LNCaP clone FGC (cell line): ENCODE measurements at regions not wholly inside any gene's neighbourhood (a gene's known extent, or its start where the extent isn't known, plus 50 kb on each side); places are given as distances from the start of the nearest gene placed in this dataset.
A peak's percentile ranks its signal among the peaks of the same experiment; 100 is the strongest.

Experiments
- DNase-seq: peaks from one replicate; pipeline ENCODE4 v3.0.0-alpha.2; 2011; ENCODE audit warnings: low read depth
- H3K4me3 ChIP-seq: 2 replicates; pipeline ENCODE4 v1.5.1; 2011; ENCODE audit warnings: mild to moderate bottlenecking, low read depth, low read length, control low read depth
- TF ChIP-seq, protein P1 (sequence below): IDR thresholded peaks from 2 replicates; pipeline ENCODE4 v1.5.1; 2012; ENCODE audit warnings: mild to moderate bottlenecking; ENCODE audit not compliant: control insufficient read depth, insufficient read depth; ENCODE audit errors: extremely low read depth

DNA sequence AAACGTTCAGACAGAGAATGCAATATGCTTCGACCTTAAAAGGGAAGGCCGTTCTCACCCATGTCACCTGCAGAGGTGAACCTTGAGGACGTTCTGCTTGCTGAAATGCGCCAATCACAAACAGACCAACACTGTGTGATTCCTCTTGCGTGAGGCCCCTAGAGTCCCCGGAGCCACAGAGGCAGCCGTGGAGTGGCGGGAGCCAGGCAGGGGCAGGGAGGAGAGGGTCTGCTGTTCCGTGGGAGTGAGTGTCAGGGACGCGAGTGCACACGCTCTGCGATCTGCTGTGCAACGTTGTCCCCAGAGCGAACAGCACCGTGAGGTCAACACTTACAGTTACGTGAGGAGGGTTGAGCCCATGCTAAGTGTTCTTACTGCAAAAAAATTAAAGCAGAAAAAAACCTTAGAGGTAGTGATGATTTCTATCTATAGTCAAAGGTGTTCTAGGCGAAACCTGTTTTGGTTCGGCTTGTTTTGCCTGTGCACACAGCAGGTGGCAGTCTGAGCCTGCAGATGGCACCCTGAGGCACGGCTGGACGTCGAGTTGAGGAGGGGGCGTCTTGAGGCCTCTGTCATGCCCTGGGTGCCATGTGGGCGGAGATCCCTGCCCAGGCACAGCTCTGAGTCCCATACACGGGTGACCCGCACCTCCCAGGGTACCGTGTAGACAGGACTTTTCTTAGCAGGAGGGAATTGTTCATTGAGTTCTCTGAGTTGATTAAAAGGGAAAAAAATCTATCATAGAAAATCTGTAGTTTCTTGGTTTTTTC, 71.7 kb upstream of the FRMD1 start:
- no peak for DNase-seq
- TF ChIP-seq, protein P1, sequence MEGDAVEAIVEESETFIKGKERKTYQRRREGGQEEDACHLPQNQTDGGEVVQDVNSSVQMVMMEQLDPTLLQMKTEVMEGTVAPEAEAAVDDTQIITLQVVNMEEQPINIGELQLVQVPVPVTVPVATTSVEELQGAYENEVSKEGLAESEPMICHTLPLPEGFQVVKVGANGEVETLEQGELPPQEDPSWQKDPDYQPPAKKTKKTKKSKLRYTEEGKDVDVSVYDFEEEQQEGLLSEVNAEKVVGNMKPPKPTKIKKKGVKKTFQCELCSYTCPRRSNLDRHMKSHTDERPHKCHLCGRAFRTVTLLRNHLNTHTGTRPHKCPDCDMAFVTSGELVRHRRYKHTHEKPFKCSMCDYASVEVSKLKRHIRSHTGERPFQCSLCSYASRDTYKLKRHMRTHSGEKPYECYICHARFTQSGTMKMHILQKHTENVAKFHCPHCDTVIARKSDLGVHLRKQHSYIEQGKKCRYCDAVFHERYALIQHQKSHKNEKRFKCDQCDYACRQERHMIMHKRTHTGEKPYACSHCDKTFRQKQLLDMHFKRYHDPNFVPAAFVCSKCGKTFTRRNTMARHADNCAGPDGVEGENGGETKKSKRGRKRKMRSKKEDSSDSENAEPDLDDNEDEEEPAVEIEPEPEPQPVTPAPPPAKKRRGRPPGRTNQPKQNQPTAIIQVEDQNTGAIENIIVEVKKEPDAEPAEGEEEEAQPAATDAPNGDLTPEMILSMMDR, result peak; percentile 92
- H3K4me3 ChIP-seq, result no peak overlapping the region

DNA sequence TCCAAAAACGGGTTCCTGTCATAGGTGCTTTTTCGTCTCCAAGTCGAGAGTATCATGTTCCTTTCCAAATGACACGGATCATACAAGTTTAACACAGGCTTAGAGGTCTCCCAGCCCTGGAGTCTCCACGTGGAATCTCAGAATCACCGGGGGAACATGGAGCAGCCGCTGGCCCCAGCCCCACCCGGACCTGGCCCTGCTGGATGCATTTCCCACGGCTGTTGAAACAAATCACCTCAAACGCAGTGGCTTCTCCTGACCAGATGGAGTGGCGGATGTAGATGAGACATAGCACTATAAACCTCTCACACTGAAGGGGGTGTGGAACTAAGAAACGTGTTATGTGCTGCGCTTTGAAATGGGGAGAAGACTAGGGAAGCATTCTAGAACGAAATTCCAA, 70.0 kb upstream of the FRMD1 start:
- no peak overlapping the region for H3K4me3 ChIP-seq
- TF ChIP-seq, protein P1, result no peak
- no peak for DNase-seq

DNA sequence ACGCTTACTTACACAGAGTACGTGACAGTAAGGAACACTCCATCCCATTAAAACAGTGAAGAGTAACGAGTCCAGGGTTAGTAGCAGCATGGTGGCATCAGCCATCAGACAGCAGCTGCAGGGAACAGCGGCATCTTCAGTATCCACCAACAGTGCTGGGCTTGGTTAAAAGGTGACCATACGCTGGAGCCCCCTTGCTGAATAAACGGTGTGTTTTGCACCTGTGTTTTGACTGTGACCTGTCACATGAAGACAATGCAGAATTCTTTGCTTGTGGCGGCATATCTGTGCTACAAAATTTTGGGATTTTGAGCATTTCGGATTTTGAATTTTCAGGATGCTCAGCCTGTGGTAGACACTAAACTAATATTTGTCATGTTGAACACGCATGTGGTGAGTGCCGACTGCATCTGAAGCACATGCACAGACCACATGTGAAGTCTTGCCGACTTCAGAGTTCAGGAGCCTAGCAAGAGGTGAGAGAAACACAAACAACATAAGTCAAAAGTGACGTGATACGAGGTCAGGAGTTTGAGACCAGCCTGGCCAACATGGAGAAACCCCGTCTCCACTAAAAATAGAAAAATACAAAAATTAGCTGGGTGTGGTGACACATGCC, 69.3 kb upstream of the FRMD1 start:
- no peak for DNase-seq
- TF ChIP-seq, protein P1, result no peak
- H3K4me3 ChIP-seq, result no peak overlapping the region

DNA sequence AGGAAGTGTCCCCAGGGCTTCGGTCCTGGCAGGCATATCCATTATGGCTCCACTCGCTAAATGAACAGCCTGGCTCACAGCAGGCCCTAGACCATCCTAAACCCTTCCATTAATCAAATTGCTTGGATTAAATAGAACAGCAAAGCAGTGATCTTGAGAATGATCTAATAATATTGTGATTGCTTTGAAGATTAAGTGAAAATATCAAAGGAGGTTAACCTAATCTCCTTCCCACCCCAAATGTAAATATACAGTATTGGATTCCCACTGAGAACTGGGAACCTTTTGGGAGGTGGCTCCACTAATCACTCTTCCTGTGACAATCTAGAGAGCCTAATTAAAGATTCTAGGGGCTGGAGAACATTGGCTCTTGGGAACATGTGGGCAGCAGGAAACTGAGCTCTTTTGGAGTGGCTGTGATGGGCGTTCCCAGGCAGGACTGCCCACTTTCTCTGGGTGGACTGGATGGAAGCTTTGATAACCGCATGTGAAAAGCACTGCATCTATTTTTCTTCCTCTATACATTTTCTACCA, 68.3 kb upstream of the FRMD1 start:
- DNase-seq, result no peak
- TF ChIP-seq, protein P1, result no peak
- no peak overlapping the region for H3K4me3 ChIP-seq

DNA sequence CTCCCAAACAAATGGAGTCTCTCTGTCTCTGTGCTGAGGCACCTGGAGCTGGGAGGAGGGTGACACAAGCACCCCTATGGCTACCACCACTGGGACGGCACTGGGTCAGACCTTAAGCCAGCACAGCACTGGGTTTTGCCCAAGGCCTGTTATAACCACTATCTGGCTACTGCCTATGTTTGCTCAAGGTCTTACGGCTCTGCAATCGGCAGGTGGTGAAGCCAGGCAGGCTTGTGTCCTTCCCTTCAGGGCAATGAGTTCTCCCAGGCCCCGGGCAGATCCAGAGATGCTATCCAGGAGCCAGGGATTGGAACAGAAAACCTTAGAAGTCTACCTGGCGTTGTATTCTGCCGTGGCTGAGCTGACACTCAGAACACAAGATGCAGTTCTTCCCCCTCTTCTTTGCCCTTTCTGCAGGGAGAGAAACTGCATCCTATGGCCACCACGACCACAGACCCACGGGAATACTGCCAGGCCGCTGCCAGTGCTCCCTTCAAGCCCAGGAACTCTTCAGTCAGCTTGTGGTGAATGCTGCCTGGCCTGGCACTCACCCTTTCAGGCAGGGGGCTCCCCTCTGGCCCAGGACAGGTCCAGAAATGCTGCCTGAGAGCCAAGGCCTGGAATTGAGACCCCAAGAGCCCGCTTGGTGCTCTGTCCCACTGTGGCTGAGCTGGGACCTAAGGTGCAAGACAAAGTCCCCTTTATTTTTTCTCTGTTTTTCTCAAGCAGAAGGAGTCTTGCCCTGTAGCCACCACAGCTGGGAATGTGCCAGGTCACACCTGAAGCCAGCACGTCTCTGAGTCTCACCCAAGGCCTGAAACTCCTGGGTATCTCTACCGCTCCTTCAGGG, 67.0 kb upstream of the FRMD1 start:
- TF ChIP-seq, protein P1, result no peak
- no peak for DNase-seq

DNA sequence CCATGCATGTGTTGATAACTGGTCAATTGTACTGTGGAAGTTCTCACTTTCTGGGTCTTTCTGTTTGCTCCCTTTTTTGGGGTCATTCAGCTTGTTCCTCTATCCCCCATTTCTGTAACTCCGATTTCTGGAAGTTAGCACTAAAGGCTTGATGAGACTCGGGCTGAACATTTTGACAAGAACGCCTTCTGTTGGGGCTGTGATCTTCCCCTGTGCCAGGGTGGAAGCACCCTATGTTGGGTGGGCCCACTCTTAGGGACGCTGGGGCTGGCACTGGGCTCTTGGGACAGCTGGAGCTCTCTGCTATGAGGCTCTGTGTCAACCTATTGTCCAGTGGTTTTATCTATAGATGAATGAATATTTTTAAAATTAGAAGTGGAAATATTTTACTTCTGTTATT, 60.1 kb upstream of the FRMD1 start:
- TF ChIP-seq, protein P1, result no peak
- DNase-seq, result no peak
- no peak overlapping the region for H3K4me3 ChIP-seq

More for the DNA sequence above, 67.0 kb upstream of the FRMD1 start:
- H3K4me3 ChIP-seq, result no peak overlapping the region
